Endothelial cell of umbilical vein (primary cell): ENCODE measurements at regions not wholly inside any gene's neighbourhood (a gene's known extent, or its start where the extent isn't known, plus 50 kb on each side); places are given as distances from the start of the nearest gene placed in this dataset.

Experiments used
- BruUV-seq: library from RNA; stranded (reverse); fragments of 400-500 nt; replicated peaks from 2 replicates; lab custom pipeline; 2021; lab: Mats Ljungman, UMichigan
- CTCF ChIA-PET: fragments of 300-600, 350-600 bp; sonication (Branson Sonifier 250); formaldehyde crosslinking; loops from one replicate; lab custom pipeline; 2021; ENCODE audit warnings: antibody characterized with exemption, inconsistent platforms; lab: Charles Lee
- POLR2A ChIA-PET: fragments of 300-600, 350-600 bp; sonication (Branson Sonifier 250); formaldehyde crosslinking; loops from one replicate; lab custom pipeline; 2021; ENCODE audit warnings: antibody characterized with exemption, inconsistent platforms; lab: Charles Lee
- DNase-seq: peaks from one replicate; pipeline ENCODE4 v3.0.0-alpha.2; 2011; ENCODE audit warnings: low read depth, low spot score
- FAIRE-seq: peaks from 2 replicates; lab custom pipeline; 2011; peaks lifted over from hg19 to GRCh38; lab: Jason Lieb, UNC
- H2AFZ ChIP-seq: 2 replicates; pipeline ENCODE4 v1.6.0; 2012; ENCODE audit warnings: low read depth, low read length, control low read depth, inconsistent platforms
- H3K27ac ChIP-seq: 2 replicates; pipeline ENCODE4 v1.5.1; 2011; ENCODE audit warnings: low read depth, mild to moderate bottlenecking, control low read depth, low read length, moderate library complexity; ENCODE audit not compliant: insufficient read depth
- H3K27me3 ChIP-seq, 2 experiments: 2 replicates each; pipeline versions ENCODE4 v1.6.0 to v1.6.1; 2011; ENCODE audit warnings: low read length in 2 of 2, mixed read lengths in 1 of 2; ENCODE audit not compliant: control insufficient read depth in 2 of 2, insufficient read depth in 2 of 2
- H3K36me3 ChIP-seq, 2 experiments: 2 replicates in 1 of 2; 3 replicates in 1 of 2; pipeline ENCODE4 v1.5.1; 2011; ENCODE audit warnings: low read length in 2 of 2, mild to moderate bottlenecking in 1 of 2, moderate library complexity in 1 of 2; ENCODE audit not compliant: control insufficient read depth in 2 of 2, insufficient read depth in 2 of 2; ENCODE audit errors: extremely low read depth in 1 of 2
- H3K4me1 ChIP-seq: 3 replicates; pipeline ENCODE4 v1.5.1; 2011; ENCODE audit warnings: mild to moderate bottlenecking, low read length; ENCODE audit not compliant: control insufficient read depth, insufficient read depth; ENCODE audit errors: extremely low read depth
- H3K4me2 ChIP-seq: 2 replicates; pipeline ENCODE4 v1.6.1; 2011; ENCODE audit warnings: low read length, control low read depth, mixed read lengths; ENCODE audit not compliant: insufficient read depth
- H3K4me3 ChIP-seq, 3 experiments: fragments of 200-600 bp in 1 of 3; sonication (generic), shearing (Covaris generic) in 1 of 3; replicated peaks in 1 of 3; 2 replicates each; pipeline ENCODE4 v1.5.1; 2011 to 2016; ENCODE audit warnings: control low read depth in 3 of 3, low read length in 3 of 3, mild to moderate bottlenecking in 2 of 3, inconsistent platforms in 1 of 3, low read depth in 1 of 3, moderate library complexity in 1 of 3; ENCODE audit not compliant: insufficient read depth in 1 of 3
- H3K79me2 ChIP-seq: 2 replicates; pipeline ENCODE4 v1.6.0; 2012; ENCODE audit warnings: low read length, inconsistent platforms; ENCODE audit not compliant: control insufficient read depth, insufficient read depth
- H3K9ac ChIP-seq: replicated peaks from 2 replicates; pipeline ENCODE3; 2011; ENCODE audit warnings: low read length, control low read depth; ENCODE audit not compliant: insufficient read depth; ENCODE audit errors: extremely low read depth
- H3K9me1 ChIP-seq: replicated peaks from 3 replicates; pipeline ENCODE4 v1.6.0; 2011; ENCODE audit warnings: mild to moderate bottlenecking, low read length; ENCODE audit not compliant: control insufficient read depth, insufficient read depth; ENCODE audit errors: extremely low read depth
- H3K9me3 ChIP-seq: replicated peaks from 2 replicates; pipeline ENCODE4 v1.5.1; 2012; ENCODE audit warnings: low read length, inconsistent platforms; ENCODE audit not compliant: control insufficient read depth, insufficient read depth
- H4K20me1 ChIP-seq: replicated peaks from 2 replicates; pipeline ENCODE3; 2011; ENCODE audit warnings: mild to moderate bottlenecking, low read length; ENCODE audit not compliant: control insufficient read depth, insufficient read depth; ENCODE audit errors: extremely low read depth
- EZH2 ChIP-seq: IDR thresholded peaks from 2 replicates; pipeline ENCODE4 v1.6.1; 2012; ENCODE audit warnings: borderline replicate concordance, low read depth, mild to moderate bottlenecking, moderate library complexity, low read length, inconsistent platforms; ENCODE audit not compliant: severe bottlenecking
- FOS ChIP-seq: IDR thresholded peaks from 2 replicates; pipeline ENCODE4 v1.6.1; 2011; ENCODE audit warnings: mild to moderate bottlenecking, low read length, moderate library complexity, borderline replicate concordance; ENCODE audit not compliant: insufficient read depth
- GATA2 ChIP-seq: IDR thresholded peaks from 2 replicates; pipeline ENCODE4 v1.7.0; 2011; ENCODE audit warnings: low read depth, mild to moderate bottlenecking, moderate library complexity, mixed read lengths, low read length; ENCODE audit not compliant: insufficient read length, insufficient read depth
- JUN ChIP-seq: IDR thresholded peaks from 2 replicates; pipeline ENCODE4 v1.6.1; 2011; ENCODE audit warnings: borderline replicate concordance, low read depth; ENCODE audit not compliant: insufficient read length, insufficient read depth
- MAX ChIP-seq: IDR thresholded peaks from 2 replicates; pipeline ENCODE4 v1.6.1; 2011; ENCODE audit not compliant: insufficient read depth, insufficient read length
- MYC ChIP-seq: IDR thresholded peaks from one replicate; pipeline ENCODE4 v1.6.1; 2011; ENCODE audit warnings: mild to moderate bottlenecking, low read depth, low read length
- POLR2A ChIP-seq: IDR thresholded peaks from 2 replicates; pipeline ENCODE4 v1.6.1; 2012; ENCODE audit warnings: low read depth, mild to moderate bottlenecking, control low read depth, low read length
- POLR2AphosphoS5 ChIP-seq: IDR thresholded peaks from 2 replicates; pipeline ENCODE4 v1.6.1; 2012; ENCODE audit warnings: low read depth, mild to moderate bottlenecking, control low read depth, low read length, moderate library complexity; ENCODE audit not compliant: insufficient read depth
- dilution Hi-C: fragments of 300-500 bp; cut with MboI; formaldehyde crosslinking; loops from one replicate; pipeline ENCODE4 v1.15.0; 2019; ENCODE audit warnings: low sequenced_read_pairs; ENCODE audit not compliant: extremely low pct_ligation_motif_present
- intact Hi-C: fragments of 100-400 bp; cut with micrococcal nuclease; formaldehyde crosslinking; loops from one replicate; pipeline ENCODE4 v1.10.0; 2022
- TF ChIP-seq, protein P1 (sequence below), 2 donors: IDR thresholded peaks; 1 replicate in 1 of 2; 2 replicates in 1 of 2; pipeline ENCODE4 v1.5.1; 2011; ENCODE audit warnings: low read length in 2 of 2, mild to moderate bottlenecking in 2 of 2, moderate library complexity in 2 of 2, control low read depth in 1 of 2, inconsistent platforms in 1 of 2, low read depth in 1 of 2; ENCODE audit not compliant: insufficient read depth in 1 of 2; ENCODE audit errors: extremely low read depth in 1 of 2

- FAIRE-seq: no peak
- no peak overlapping the region for H3K4me2 ChIP-seq
- ChIA-PET POLR2A (no interaction called here), CTCF (no interaction called here)
- peaks cover 0 to 2% of the 10 kb centered on the region in 2 experiments for H3K27me3 ChIP-seq
- H2AFZ ChIP-seq: no peak overlapping the region
- BruUV-seq: no TSS peak
- no peaks in the 10 kb centered on the region for H3K9me3 ChIP-seq
- no peaks in the 10 kb centered on the region for H3K9me1 ChIP-seq
- no peaks in the 10 kb centered on the region for H4K20me1 ChIP-seq
- H3K79me2 ChIP-seq: no peaks in the 10 kb centered on the region
- H3K27ac ChIP-seq: no peak overlapping the region
- no peak overlapping the region for H3K4me3 ChIP-seq
- no peaks in the 10 kb centered on the region for H3K36me3 ChIP-seq
- TF ChIP-seq POLR2AphosphoS5: no peak
- TF ChIP-seq GATA2: no peak
- TF ChIP-seq FOS: no peak
- TF ChIP-seq, protein P1, sequence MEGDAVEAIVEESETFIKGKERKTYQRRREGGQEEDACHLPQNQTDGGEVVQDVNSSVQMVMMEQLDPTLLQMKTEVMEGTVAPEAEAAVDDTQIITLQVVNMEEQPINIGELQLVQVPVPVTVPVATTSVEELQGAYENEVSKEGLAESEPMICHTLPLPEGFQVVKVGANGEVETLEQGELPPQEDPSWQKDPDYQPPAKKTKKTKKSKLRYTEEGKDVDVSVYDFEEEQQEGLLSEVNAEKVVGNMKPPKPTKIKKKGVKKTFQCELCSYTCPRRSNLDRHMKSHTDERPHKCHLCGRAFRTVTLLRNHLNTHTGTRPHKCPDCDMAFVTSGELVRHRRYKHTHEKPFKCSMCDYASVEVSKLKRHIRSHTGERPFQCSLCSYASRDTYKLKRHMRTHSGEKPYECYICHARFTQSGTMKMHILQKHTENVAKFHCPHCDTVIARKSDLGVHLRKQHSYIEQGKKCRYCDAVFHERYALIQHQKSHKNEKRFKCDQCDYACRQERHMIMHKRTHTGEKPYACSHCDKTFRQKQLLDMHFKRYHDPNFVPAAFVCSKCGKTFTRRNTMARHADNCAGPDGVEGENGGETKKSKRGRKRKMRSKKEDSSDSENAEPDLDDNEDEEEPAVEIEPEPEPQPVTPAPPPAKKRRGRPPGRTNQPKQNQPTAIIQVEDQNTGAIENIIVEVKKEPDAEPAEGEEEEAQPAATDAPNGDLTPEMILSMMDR (IDR thresholded peaks at IDR 0.05; ENCODE audit: extremely low read depth in 1 of 2, insufficient read depth in 1 of 2, low read depth in 1 of 2, low read length in 2 of 2): no peak
- no peak for TF ChIP-seq JUN
- TF ChIP-seq POLR2A: no peak
- TF ChIP-seq EZH2: no peak
- no peak for TF ChIP-seq MAX
- no peak for TF ChIP-seq MYC
- dilution Hi-C loops: no loop called here
- no peak overlapping the region for H3K9ac ChIP-seq
- no peaks in the 10 kb centered on the region for H3K4me1 ChIP-seq
- no peak for DNase-seq
- intact Hi-C loops: no loop called here
Measured at GRCh38 chr9:99605016-99605743, 216.5 kb upstream of the NR4A3 start.
